ENCODE measurements at regions not wholly inside any gene's neighbourhood (a gene's known extent, or its start where the extent isn't known, plus 50 kb on each side); places are given as distances from the start of the nearest gene placed in this dataset.

GRCh38 chr18:25818505-25818904 is 271.9 kb downstream of the SS18 start:
- DNase-seq (ENCODE audit: low spot score) = no peak
- intact Hi-C loops (cut with DNase I) = no loop called here

- intact Hi-C loops (cut with DNase I) = no loop called here
- no peak for DNase-seq (ENCODE audit: low spot score)
Observed at GRCh38 chr18:25817546-25818237, 272.7 kb downstream of the SS18 start.

- no peak for DNase-seq (ENCODE audit: low spot score)
- intact Hi-C loops (cut with DNase I) = no loop called here
Observed at GRCh38 chr18:25815659-25816058, 274.8 kb downstream of the SS18 start.

- DNase-seq (ENCODE audit: low spot score) = no peak
Observed at GRCh38 chr18:25814841-25815458, 275.5 kb downstream of the SS18 start.

GRCh38 chr18:25813110-25813509 is 277.3 kb downstream of the SS18 start:
- intact Hi-C loops (cut with DNase I) = no loop called here
- DNase-seq (ENCODE audit: low spot score) = no peak

More at GRCh38 chr18:25814841-25815458, 275.5 kb downstream of the SS18 start:
- intact Hi-C loops (cut with DNase I) = no loop called here

- intact Hi-C loops (cut with DNase I) = no loop called here
- no peak for DNase-seq (ENCODE audit: low spot score)
Observed at GRCh38 chr18:25810736-25811135, 279.7 kb downstream of the SS18 start.

- no peak for DNase-seq (ENCODE audit: low spot score)
- intact Hi-C loops (cut with DNase I) = no loop called here
Observed at GRCh38 chr18:25805939-25806338, 284.5 kb downstream of the SS18 start.

- intact Hi-C loops (cut with DNase I) = no loop called here
Observed at GRCh38 chr18:25805323-25805722, 285.1 kb downstream of the SS18 start.

GRCh38 chr18:25799231-25799630 is 291.2 kb downstream of the SS18 start:
- no peak for DNase-seq (ENCODE audit: low spot score)
- intact Hi-C loops (cut with DNase I) = no loop called here

More at GRCh38 chr18:25805323-25805722, 285.1 kb downstream of the SS18 start:
- peak; percentile 83 for DNase-seq (ENCODE audit: low spot score)

GRCh38 chr18:25798046-25798445 is 292.4 kb downstream of the SS18 start:
- intact Hi-C loops (cut with DNase I) = no loop called here
- DNase-seq (ENCODE audit: low spot score) = no peak

- intact Hi-C loops (cut with DNase I) = no loop called here
Observed at GRCh38 chr18:25795213-25795612, 295.2 kb downstream of the SS18 start.

GRCh38 chr18:25787276-25787675 is 303.1 kb downstream of the SS18 start:
- no peak for DNase-seq (ENCODE audit: low spot score)
- intact Hi-C loops (cut with DNase I) = no loop called here

More at GRCh38 chr18:25795213-25795612, 295.2 kb downstream of the SS18 start:
- no peak for DNase-seq (ENCODE audit: low spot score)

GRCh38 chr18:25786758-25787157 is 303.7 kb downstream of the SS18 start:
- intact Hi-C loops (cut with DNase I) = no loop called here
- DNase-seq (ENCODE audit: low spot score) = no peak

- no peak for DNase-seq (ENCODE audit: low spot score)
- intact Hi-C loops (cut with DNase I) = loop anchor here in 1 of 2 donors (5.0 kb wide), 1 partner anchor 1627 kb away; no protein-coding TSS in a partner anchor
Observed at GRCh38 chr18:25780105-25780504, 310.3 kb downstream of the SS18 start.

GRCh38 chr18:25771796-25772195 is 318.6 kb downstream of the SS18 start:
- no peak for DNase-seq (ENCODE audit: low spot score)
- intact Hi-C loops (cut with DNase I) = no loop called here

GRCh38 chr18:25764777-25765176 is 325.6 kb downstream of the SS18 start:
- intact Hi-C loops (cut with DNase I) = no loop called here
- no peak for DNase-seq (ENCODE audit: low spot score)

- intact Hi-C loops (cut with DNase I) = no loop called here
- no peak for DNase-seq (ENCODE audit: low spot score)
Observed at GRCh38 chr18:25759111-25759510, 331.3 kb downstream of the SS18 start.

GRCh38 chr18:25743646-25744151 is 346.7 kb downstream of the SS18 start:
- no peak for DNase-seq (ENCODE audit: low spot score)
- intact Hi-C loops (cut with DNase I) = loop anchor here in 1 of 2 donors (5.0 kb wide), 1 partner anchor 1211 kb away; no protein-coding TSS in a partner anchor

GRCh38 chr18:25739376-25739775 is 351.0 kb downstream of the SS18 start:
- DNase-seq (ENCODE audit: low spot score) = no peak
- intact Hi-C loops (cut with DNase I) = no loop called here

- intact Hi-C loops (cut with DNase I) = no loop called here
- no peak for DNase-seq (ENCODE audit: low spot score)
Observed at GRCh38 chr18:25737710-25738311, 352.6 kb downstream of the SS18 start.
